HFFc6 (cell line): ENCODE measurements at regions not wholly inside any gene's neighbourhood (a gene's known extent, or its start where the extent isn't known, plus 50 kb on each side); places are given as distances from the start of the nearest gene placed in this dataset.

Experiments
- DNase-seq: peaks from one replicate; pipeline ENCODE4 v3.0.0-alpha.2; 2018
- H3K27ac Mint-ChIP-seq: 2 replicates; pipeline ENCODE4 v1.8.0; 2020; ENCODE audit warnings: mild to moderate bottlenecking, mixed read lengths
- H3K27me3 Mint-ChIP-seq: 2 replicates; pipeline ENCODE4 v1.8.0; 2021; ENCODE audit warnings: mild to moderate bottlenecking, moderate library complexity, mixed read lengths; ENCODE audit not compliant: insufficient read depth
- H3K36me3 Mint-ChIP-seq: 2 replicates; pipeline ENCODE4 v1.8.0; 2021; ENCODE audit warnings: low read depth, mixed read lengths
- H3K4me1 Mint-ChIP-seq: 2 replicates; pipeline ENCODE4 v1.8.0; 2020; ENCODE audit warnings: low read depth, mixed read lengths
- H3K4me3 Mint-ChIP-seq: 2 replicates; pipeline ENCODE4 v1.8.0; 2020; ENCODE audit warnings: mild to moderate bottlenecking, moderate library complexity, mixed read lengths
- H3K9me3 Mint-ChIP-seq: 2 replicates; pipeline ENCODE4 v1.8.0; 2020; ENCODE audit warnings: mild to moderate bottlenecking, mixed read lengths
- CTCF ChIP-seq: fragments of 200-600 bp; sonication (generic); IDR thresholded peaks from 2 replicates; pipeline ENCODE4 v1.5.0; 2021; ENCODE audit warnings: antibody characterized with exemption, mild to moderate bottlenecking

- DNase-seq = no peak
Observed at GRCh38 chr3:182124187-182124586, 412.5 kb downstream of the SOX2 start.

GRCh38 chr3:182124716-182125115, 413.0 kb downstream of the SOX2 start:
- Mint-ChIP-seq H3K27ac (no peak overlapping the region), H3K36me3 (no peaks in the 10 kb centered on the region), H3K27me3 (no peaks in the 10 kb centered on the region), H3K4me3 (no peak overlapping the region), H3K4me1 (no peaks in the 10 kb centered on the region), H3K9me3 (peaks cover 34% of the 10 kb centered on the region)
- TF ChIP-seq CTCF = no peak
- no peak for DNase-seq

More at GRCh38 chr3:182124187-182124586, 412.5 kb downstream of the SOX2 start:
- Mint-ChIP-seq H3K4me1 (no peaks in the 10 kb centered on the region), H3K4me3 (no peak overlapping the region), H3K9me3 (peaks cover 35% of the 10 kb centered on the region), H3K27me3 (no peaks in the 10 kb centered on the region), H3K36me3 (no peaks in the 10 kb centered on the region), H3K27ac (no peak overlapping the region)
- TF ChIP-seq CTCF = no peak

- no peak for TF ChIP-seq CTCF
- Mint-ChIP-seq H3K9me3 (peaks cover 37% of the 10 kb centered on the region), H3K4me1 (no peaks in the 10 kb centered on the region), H3K27ac (no peak overlapping the region), H3K36me3 (no peaks in the 10 kb centered on the region; the same call in 1 of the 2 replicates), H3K4me3 (no peak overlapping the region), H3K27me3 (no peaks in the 10 kb centered on the region)
- DNase-seq = no peak
Observed at GRCh38 chr3:182129740-182130139, 418.0 kb downstream of the SOX2 start.

- no peak overlapping the region for H3K4me3 Mint-ChIP-seq
- peaks cover 42% of the 10 kb centered on the region for H3K9me3 Mint-ChIP-seq
- no peaks in the 10 kb centered on the region for H3K27me3 Mint-ChIP-seq
- no peak overlapping the region for H3K27ac Mint-ChIP-seq
- TF ChIP-seq CTCF = no peak
- no peaks in the 10 kb centered on the region for H3K4me1 Mint-ChIP-seq
- H3K36me3 Mint-ChIP-seq = no peaks in the 10 kb centered on the region; the same call in 1 of the 2 replicates
- DNase-seq = no peak
Observed at GRCh38 chr3:182133752-182134151, 422.0 kb downstream of the SOX2 start.

GRCh38 chr3:182135056-182135455, 423.3 kb downstream of the SOX2 start:
- H3K4me3 Mint-ChIP-seq = no peak overlapping the region
- no peak for DNase-seq
- no peaks in the 10 kb centered on the region; the same call in 1 of the 2 replicates for H3K36me3 Mint-ChIP-seq
- no peaks in the 10 kb centered on the region for H3K4me1 Mint-ChIP-seq
- peaks cover 38% of the 10 kb centered on the region for H3K9me3 Mint-ChIP-seq
- no peaks in the 10 kb centered on the region for H3K27me3 Mint-ChIP-seq
- no peak overlapping the region for H3K27ac Mint-ChIP-seq
- TF ChIP-seq CTCF = no peak
